Rectal smooth muscle tissue (tissue), 1 donor: ENCODE measurements at regions not wholly inside any gene's neighbourhood (a gene's known extent, or its start where the extent isn't known, plus 50 kb on each side); places are given as distances from the start of the nearest gene placed in this dataset.
A peak's percentile ranks its signal among the peaks of the same experiment; 100 is the strongest.

Experiments
- H3K27ac ChIP-seq: one replicate; pipeline ENCODE4 v1.7.0; 2013; ENCODE audit warnings: low read depth, low read length, inconsistent platforms
- H3K27me3 ChIP-seq: one replicate; pipeline ENCODE4 v1.7.0; 2013; ENCODE audit warnings: low read length; ENCODE audit not compliant: control insufficient read depth, insufficient read depth
- H3K36me3 ChIP-seq: one replicate; pipeline ENCODE4 v1.7.0; 2013; ENCODE audit warnings: low read length; ENCODE audit not compliant: control insufficient read depth, insufficient read depth
- H3K4me1 ChIP-seq: one replicate; pipeline ENCODE4 v1.7.0; 2013; ENCODE audit warnings: low read length; ENCODE audit not compliant: control insufficient read depth, insufficient read depth
- H3K4me3 ChIP-seq: one replicate; pipeline ENCODE4 v1.7.0; 2013; ENCODE audit warnings: low read length
- H3K9ac ChIP-seq: one replicate; pipeline ENCODE4 v1.7.0; 2013; ENCODE audit warnings: low read length

GRCh38 chr11:29135504-29135903 lies 881.3 kb downstream of the KCNA4 start:
- Histone ChIP-seq H3K36me3 (no peaks in the 10 kb centered on the region), H3K4me3 (no peak overlapping the region), H3K4me1 (no peaks in the 10 kb centered on the region), H3K9ac (no peak overlapping the region), H3K27me3 (no peaks in the 10 kb centered on the region), H3K27ac (no peak overlapping the region)

GRCh38 chr11:29131055-29131454 lies 885.8 kb downstream of the KCNA4 start:
- no peaks in the 10 kb centered on the region for H3K4me1 ChIP-seq
- H3K9ac ChIP-seq: no peak overlapping the region
- no peak overlapping the region for H3K27ac ChIP-seq
- H3K4me3 ChIP-seq: no peak overlapping the region
- no peaks in the 10 kb centered on the region for H3K36me3 ChIP-seq
- no peaks in the 10 kb centered on the region for H3K27me3 ChIP-seq

GRCh38 chr11:29129844-29130243 lies 887.0 kb downstream of the KCNA4 start:
- no peaks in the 10 kb centered on the region for H3K27me3 ChIP-seq
- H3K9ac ChIP-seq: no peak overlapping the region
- H3K36me3 ChIP-seq: no peaks in the 10 kb centered on the region
- no peaks in the 10 kb centered on the region for H3K4me1 ChIP-seq
- H3K4me3 ChIP-seq: no peak overlapping the region
- no peak overlapping the region for H3K27ac ChIP-seq

GRCh38 chr11:29127461-29127860 lies 889.4 kb downstream of the KCNA4 start:
- H3K4me3 ChIP-seq: no peak overlapping the region
- H3K36me3 ChIP-seq: no peaks in the 10 kb centered on the region
- H3K27me3 ChIP-seq: no peaks in the 10 kb centered on the region
- no peak overlapping the region for H3K27ac ChIP-seq
- H3K9ac ChIP-seq: no peak overlapping the region
- H3K4me1 ChIP-seq: no peaks in the 10 kb centered on the region

- H3K4me3 ChIP-seq: no peak overlapping the region
- no peak overlapping the region for H3K27ac ChIP-seq
- no peaks in the 10 kb centered on the region for H3K36me3 ChIP-seq
These were observed 891.2 kb downstream of the KCNA4 start for GRCh38 chr11:29125606-29126005.

GRCh38 chr11:29124470-29124869 lies 892.4 kb downstream of the KCNA4 start:
- H3K27ac ChIP-seq: no peak overlapping the region
- H3K9ac ChIP-seq: no peak overlapping the region
- no peaks in the 10 kb centered on the region for H3K36me3 ChIP-seq
- no peak overlapping the region for H3K4me3 ChIP-seq
- no peaks in the 10 kb centered on the region for H3K27me3 ChIP-seq
- H3K4me1 ChIP-seq: peaks cover 5% of the 10 kb centered on the region

More at GRCh38 chr11:29125606-29126005, 891.2 kb downstream of the KCNA4 start:
- Histone ChIP-seq H3K4me1 (no peaks in the 10 kb centered on the region), H3K27me3 (no peaks in the 10 kb centered on the region), H3K9ac (no peak overlapping the region)

- Histone ChIP-seq H3K4me3 (no peak overlapping the region), H3K9ac (no peak overlapping the region), H3K36me3 (no peaks in the 10 kb centered on the region), H3K27ac (peak overlapping the region; percentile 42), H3K4me1 (peaks cover 5% of the 10 kb centered on the region), H3K27me3 (no peaks in the 10 kb centered on the region)
These were observed 896.9 kb downstream of the KCNA4 start for GRCh38 chr11:29119707-29120618.

GRCh38 chr11:29119116-29119515 lies 897.7 kb downstream of the KCNA4 start:
- Histone ChIP-seq H3K9ac (no peak overlapping the region), H3K4me1 (peaks cover 5% of the 10 kb centered on the region), H3K27ac (peak overlapping the region; percentile 42), H3K4me3 (no peak overlapping the region), H3K36me3 (no peaks in the 10 kb centered on the region), H3K27me3 (no peaks in the 10 kb centered on the region)

- no peak overlapping the region for H3K4me3 ChIP-seq
- H3K27ac ChIP-seq: no peak overlapping the region
- H3K27me3 ChIP-seq: no peaks in the 10 kb centered on the region
- no peak overlapping the region for H3K9ac ChIP-seq
- H3K36me3 ChIP-seq: no peaks in the 10 kb centered on the region
- H3K4me1 ChIP-seq: no peaks in the 10 kb centered on the region
These were observed 915.9 kb downstream of the KCNA4 start for GRCh38 chr11:29100967-29101366.

GRCh38 chr11:29095821-29096220 lies 921.0 kb downstream of the KCNA4 start:
- Histone ChIP-seq H3K27ac (no peak overlapping the region), H3K9ac (no peak overlapping the region), H3K4me3 (no peak overlapping the region), H3K4me1 (no peaks in the 10 kb centered on the region), H3K27me3 (no peaks in the 10 kb centered on the region), H3K36me3 (no peaks in the 10 kb centered on the region)

GRCh38 chr11:29093416-29094120 lies 923.3 kb downstream of the KCNA4 start:
- H3K36me3 ChIP-seq: no peaks in the 10 kb centered on the region
- no peaks in the 10 kb centered on the region for H3K4me1 ChIP-seq
- no peak overlapping the region for H3K27ac ChIP-seq
- H3K9ac ChIP-seq: no peak overlapping the region
- no peak overlapping the region for H3K4me3 ChIP-seq
- H3K27me3 ChIP-seq: no peaks in the 10 kb centered on the region

- H3K4me3 ChIP-seq: no peak overlapping the region
- H3K27ac ChIP-seq: no peak overlapping the region
- H3K27me3 ChIP-seq: no peaks in the 10 kb centered on the region
- H3K9ac ChIP-seq: no peak overlapping the region
- no peaks in the 10 kb centered on the region for H3K4me1 ChIP-seq
- no peaks in the 10 kb centered on the region for H3K36me3 ChIP-seq
These were observed 929.5 kb downstream of the KCNA4 start for GRCh38 chr11:29087200-29087812.
